AG10803 (cell line): ENCODE measurements at regions not wholly inside any gene's neighbourhood (a gene's known extent, or its start where the extent isn't known, plus 50 kb on each side); places are given as distances from the start of the nearest gene placed in this dataset.
"Not testable (repeated sequence)": the region's sequence is repeated elsewhere in the genome, so short reads cannot be mapped to it uniquely, and the experiment has no call there.

ENCODE experiments used
- DNase-seq: peaks from one replicate; pipeline ENCODE4 v3.0.0; 2010; ENCODE audit warnings: low read depth
- H3K4me3 ChIP-seq: 2 replicates; pipeline ENCODE4 v1.5.1; 2011; ENCODE audit warnings: mild to moderate bottlenecking, low read length, control low read depth
- TF ChIP-seq, protein P1 (sequence below): conservative IDR thresholded peaks from 2 replicates; pipeline ENCODE4 v1.5.1; 2011; ENCODE audit warnings: mild to moderate bottlenecking, low read length, control low read depth, inconsistent platforms

DNA sequence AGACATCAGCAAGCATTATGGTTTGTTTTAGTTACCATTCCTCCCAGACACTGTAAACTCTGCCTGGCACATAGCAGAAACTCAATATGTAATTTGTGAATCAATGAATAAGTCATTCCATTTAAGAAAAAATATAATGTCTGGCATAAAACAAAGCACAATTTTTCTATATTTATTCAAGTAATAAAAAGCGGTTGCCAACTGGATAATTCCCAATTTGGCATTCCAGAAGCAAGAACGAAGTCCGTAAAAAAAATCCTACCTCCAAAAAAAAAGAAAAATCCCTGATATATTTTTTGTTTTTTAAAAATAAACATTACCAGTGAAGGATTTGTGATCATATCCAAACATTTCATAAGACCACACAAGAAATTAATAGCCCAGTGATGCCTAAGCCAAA, 351.3 kb upstream of the LRRTM4 start:
- H3K4me3 ChIP-seq: no peak overlapping the region
- TF ChIP-seq, protein P1, sequence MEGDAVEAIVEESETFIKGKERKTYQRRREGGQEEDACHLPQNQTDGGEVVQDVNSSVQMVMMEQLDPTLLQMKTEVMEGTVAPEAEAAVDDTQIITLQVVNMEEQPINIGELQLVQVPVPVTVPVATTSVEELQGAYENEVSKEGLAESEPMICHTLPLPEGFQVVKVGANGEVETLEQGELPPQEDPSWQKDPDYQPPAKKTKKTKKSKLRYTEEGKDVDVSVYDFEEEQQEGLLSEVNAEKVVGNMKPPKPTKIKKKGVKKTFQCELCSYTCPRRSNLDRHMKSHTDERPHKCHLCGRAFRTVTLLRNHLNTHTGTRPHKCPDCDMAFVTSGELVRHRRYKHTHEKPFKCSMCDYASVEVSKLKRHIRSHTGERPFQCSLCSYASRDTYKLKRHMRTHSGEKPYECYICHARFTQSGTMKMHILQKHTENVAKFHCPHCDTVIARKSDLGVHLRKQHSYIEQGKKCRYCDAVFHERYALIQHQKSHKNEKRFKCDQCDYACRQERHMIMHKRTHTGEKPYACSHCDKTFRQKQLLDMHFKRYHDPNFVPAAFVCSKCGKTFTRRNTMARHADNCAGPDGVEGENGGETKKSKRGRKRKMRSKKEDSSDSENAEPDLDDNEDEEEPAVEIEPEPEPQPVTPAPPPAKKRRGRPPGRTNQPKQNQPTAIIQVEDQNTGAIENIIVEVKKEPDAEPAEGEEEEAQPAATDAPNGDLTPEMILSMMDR: no peak
- no peak for DNase-seq

DNA sequence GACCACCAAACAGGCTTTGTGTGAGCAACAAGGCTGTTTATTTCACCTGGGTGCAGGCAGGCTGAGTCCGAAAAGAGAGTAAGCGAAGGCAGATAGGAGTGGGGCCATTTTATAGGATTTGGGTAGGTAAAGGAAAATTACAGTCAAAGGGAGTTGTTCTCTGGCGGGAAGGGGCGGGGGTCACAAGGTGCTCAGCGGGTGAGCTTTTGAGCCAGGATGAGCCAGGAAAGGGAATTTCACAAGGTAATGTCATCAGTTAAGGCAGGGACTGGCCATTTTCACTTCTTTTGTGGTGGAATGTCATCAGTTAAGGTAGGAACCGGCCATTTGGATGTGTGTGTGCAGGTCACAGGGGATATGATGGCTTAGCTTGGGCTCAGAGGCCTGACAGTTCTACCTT, 378.0 kb upstream of the LRRTM4 start:
- not testable (repeated sequence) for DNase-seq, H3K4me3 ChIP-seq

DNA sequence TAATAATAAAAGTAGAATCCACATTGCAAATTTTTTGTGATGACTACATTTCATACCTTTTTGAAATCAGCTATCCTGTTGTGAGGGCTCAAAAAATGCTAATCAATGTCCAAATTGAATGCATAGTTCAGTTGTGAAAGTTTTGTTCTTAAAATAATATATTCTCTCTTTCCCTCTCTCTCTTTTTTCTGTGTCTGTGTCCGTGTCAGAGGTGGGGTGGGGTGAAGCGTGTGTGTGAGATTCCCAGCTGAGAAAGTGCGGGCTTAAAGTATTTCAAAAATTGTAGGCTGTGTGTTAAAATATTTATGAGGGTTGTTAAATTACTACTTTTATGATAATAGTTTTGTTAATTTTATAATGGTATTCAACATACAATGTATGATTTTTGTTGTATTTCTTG, 388.0 kb upstream of the LRRTM4 start:
- DNase-seq: no peak
- TF ChIP-seq, protein P1: no peak
- no peak overlapping the region for H3K4me3 ChIP-seq

DNA sequence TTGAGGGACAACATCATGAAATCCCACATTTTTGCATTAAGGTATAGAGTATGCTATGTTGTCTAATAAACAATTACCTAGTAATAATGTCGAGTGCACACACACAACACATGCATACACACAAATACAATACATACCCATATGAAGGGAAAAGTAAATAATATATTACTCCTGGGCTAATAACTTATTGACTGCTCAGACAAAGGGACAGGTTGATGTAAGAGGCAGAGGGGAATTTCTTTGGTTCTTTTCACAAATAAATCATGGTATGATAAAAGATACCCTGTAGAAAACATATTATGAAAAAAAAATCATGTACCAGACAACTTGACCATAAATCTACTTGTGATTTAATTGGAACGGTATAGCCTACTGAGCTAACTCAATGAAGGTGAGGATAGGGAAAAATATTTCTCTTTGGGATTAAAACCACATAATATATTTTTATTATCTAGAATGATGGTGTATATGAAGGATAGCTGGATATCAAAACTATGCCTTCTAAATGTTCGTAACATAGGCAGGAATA, 398.7 kb upstream of the LRRTM4 start:
- DNase-seq: no peak
- TF ChIP-seq, protein P1: no peak
- no peak overlapping the region for H3K4me3 ChIP-seq

DNA sequence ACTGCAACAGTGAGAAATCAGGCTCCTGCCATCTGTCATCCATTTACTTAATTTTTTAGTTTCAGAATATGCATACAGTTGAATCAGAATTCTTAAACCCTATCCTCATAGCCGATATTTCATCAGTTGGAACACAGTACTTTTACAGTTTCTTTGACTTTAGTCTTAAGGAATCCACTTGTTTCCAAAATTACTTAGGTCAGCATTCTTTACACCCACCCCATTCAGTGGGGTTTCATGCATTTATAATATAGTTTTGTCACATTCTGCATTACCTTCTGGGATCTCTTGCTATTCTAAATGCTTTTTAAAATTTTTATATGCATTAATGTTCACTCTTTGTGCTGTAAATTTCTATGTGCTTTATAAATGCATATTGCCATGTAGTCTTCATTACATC, 400.4 kb upstream of the LRRTM4 start:
- H3K4me3 ChIP-seq: no peak overlapping the region
- TF ChIP-seq, protein P1: no peak
- DNase-seq: no peak

DNA sequence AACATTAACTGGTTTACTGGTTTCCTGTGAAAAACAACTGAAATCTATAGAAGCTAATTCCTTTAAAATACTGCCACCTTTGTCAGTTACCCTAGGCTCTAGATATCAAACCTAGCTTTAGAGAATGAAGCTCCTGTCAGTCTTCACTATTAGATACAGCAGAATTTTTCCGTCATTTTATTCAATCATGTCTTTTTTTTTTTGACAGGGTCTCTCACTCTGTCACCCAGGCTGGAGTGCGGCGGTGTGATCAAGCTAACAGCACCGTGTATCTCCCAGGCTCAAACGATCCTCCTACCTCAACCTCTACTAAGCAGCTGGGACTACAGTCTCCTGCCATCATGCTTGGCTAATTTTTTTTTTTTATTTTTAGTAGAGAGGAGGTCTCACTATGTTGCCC, 415.2 kb upstream of the LRRTM4 start:
- TF ChIP-seq, protein P1: no peak
- H3K4me3 ChIP-seq: no peak overlapping the region
- DNase-seq: no peak

DNA sequence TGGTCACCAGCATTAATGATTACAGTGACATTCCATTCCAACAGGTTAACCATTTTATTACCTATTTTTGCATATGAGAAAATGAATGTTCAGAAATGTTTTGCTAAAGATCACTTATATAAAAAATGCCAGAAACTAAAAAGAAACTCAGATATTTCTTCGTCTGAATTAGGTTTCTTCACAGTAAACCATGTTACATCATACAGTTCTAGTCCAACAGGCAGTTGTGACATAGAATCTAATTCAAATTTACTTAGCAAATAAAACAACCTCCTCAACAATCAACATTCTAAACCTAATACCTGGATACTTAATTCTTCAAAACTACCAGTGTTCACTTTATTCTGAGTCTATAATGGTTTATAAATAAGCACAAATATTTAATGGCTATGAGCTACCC, 416.3 kb upstream of the LRRTM4 start:
- TF ChIP-seq, protein P1: no peak
- H3K4me3 ChIP-seq: no peak overlapping the region
- no peak for DNase-seq

DNA sequence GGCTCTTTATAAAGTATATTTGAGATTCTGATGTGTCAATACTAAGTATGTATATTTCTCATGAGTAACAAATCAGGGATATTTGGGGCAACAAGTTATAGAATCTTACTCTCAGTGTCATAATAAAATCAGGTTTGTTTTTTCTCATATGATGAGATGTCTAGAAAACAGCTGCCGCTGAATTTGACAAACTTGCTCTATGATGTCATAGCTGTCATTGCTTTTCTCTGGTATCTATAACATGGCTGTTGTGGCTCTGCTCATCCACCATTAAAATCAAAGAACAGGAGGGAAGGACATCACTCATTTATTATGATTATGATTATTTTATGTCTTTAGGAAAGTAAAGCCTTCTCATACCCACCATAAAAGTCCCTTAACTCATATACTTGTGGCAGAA, 417.2 kb upstream of the LRRTM4 start:
- no peak for DNase-seq
- no peak overlapping the region for H3K4me3 ChIP-seq
- TF ChIP-seq, protein P1: no peak
